ENCODE measurements at regions not wholly inside any gene's neighbourhood (a gene's known extent, or its start where the extent isn't known, plus 50 kb on each side); places are given as distances from the start of the nearest gene placed in this dataset.

- H3K4me3 ChIP-seq (replicated peaks in 1 of 3; ENCODE audit: insufficient read depth in 1 of 3, low read depth in 2 of 3, low read length in 3 of 3), result no peak overlapping the region
- no peaks in the 10 kb centered on the region for H3K9me3 ChIP-seq (ENCODE audit: low read length)
- H3K27me3 ChIP-seq (ENCODE audit: control insufficient read depth in 1 of 2, insufficient read depth in 2 of 2, low read length in 2 of 2), result no peaks in the 10 kb centered on the region
- H3K9ac ChIP-seq (ENCODE audit: insufficient read depth, low read depth, low read length), result no peak overlapping the region
- ChIA-PET POLR2A (no interaction called here), CTCF (ENCODE audit: low intra/inter-chr PET ratio, low total read pairs) (no interaction called here)
- ATAC-seq (no peak), DNase-seq (ENCODE audit: low spot score) (no peak), FAIRE-seq (no peak)
- H3K4me1 ChIP-seq (ENCODE audit: insufficient read depth, low read length), result no peaks in the 10 kb centered on the region
- TF ChIP-seq MAZ (IDR thresholded peaks at IDR 0.05; ENCODE audit: borderline replicate concordance, low read depth, low read length) (no peak), MAZ (CRISPR knock-in tag; IDR thresholded peaks at IDR 0.05; ENCODE audit: low read depth) (no peak), PLRG1 (conservative IDR thresholded peaks at IDR 0.05) (no peak), SMAD9 (CRISPR knock-in tag; IDR thresholded peaks at IDR 0.05) (no peak), ZFP62 (CRISPR knock-in tag; IDR thresholded peaks at IDR 0.05) (no peak), NFIB (CRISPR knock-in tag; IDR thresholded peaks at IDR 0.05; ENCODE audit: borderline replicate concordance) (no peak), ARID4A (CRISPR knock-in tag; IDR thresholded peaks at IDR 0.05; ENCODE audit: borderline replicate concordance) (no peak), ARNT (IDR thresholded peaks at IDR 0.05) (no peak), NR0B2 (CRISPR knock-in tag; IDR thresholded peaks at IDR 0.05) (no peak), ZNF747 (CRISPR knock-in tag; IDR thresholded peaks at IDR 0.05; ENCODE audit: borderline replicate concordance) (no peak), TMF1 (CRISPR knock-in tag; IDR thresholded peaks at IDR 0.05; ENCODE audit: low read depth) (no peak), GZF1 (CRISPR knock-in tag; IDR thresholded peaks at IDR 0.05) (no peak), ZSCAN22 (CRISPR knock-in tag; IDR thresholded peaks at IDR 0.05) (no peak), KDM1A (CRISPR knock-in tag; IDR thresholded peaks at IDR 0.05) (no peak)
- BruUV-seq (replicated peaks), result no TSS peak
- H4K20me1 ChIP-seq (ENCODE audit: insufficient read depth, low read length), result no peaks in the 10 kb centered on the region
- no peak overlapping the region for H3K27ac ChIP-seq (ENCODE audit: extremely low read length, insufficient read depth, low read length)
- intact Hi-C loops (cut with micrococcal nuclease; ENCODE audit: unreplicated experiment) (no loop called here), in situ Hi-C loops (cut with HindIII; ENCODE audit: extremely low pct_ligation_motif_present, low pct_unique_long_range_greater_than_20kb) (no loop called here)
- 11% methylated on average over 2 of the region's 2 CpGs for WGBS (ENCODE audit: low lambda C conversion rate)
- H3K79me2 ChIP-seq (ENCODE audit: insufficient read depth, low read length), result no peaks in the 10 kb centered on the region
- no peak overlapping the region for H2AFZ ChIP-seq (ENCODE audit: low read length)
- H3K36me3 ChIP-seq (replicated peaks in 1 of 2; ENCODE audit: control insufficient read depth in 1 of 2, insufficient read depth in 2 of 2, low read length in 2 of 2), result no peaks in the 10 kb centered on the region
- H3K4me2 ChIP-seq (ENCODE audit: low read depth, low read length), result no peak overlapping the region
These were observed 408.1 kb downstream of the SETD4 start for GRCh38 chr21:35652196-35652595.

All from HepG2 (cell line).